ENCODE measurements at regions not wholly inside any gene's neighbourhood (a gene's known extent, or its start where the extent isn't known, plus 50 kb on each side); places are given as distances from the start of the nearest gene placed in this dataset.
"Not testable (repeated sequence)": the region's sequence is repeated elsewhere in the genome, so short reads cannot be mapped to it uniquely, and the experiment has no call there.

- Histone ChIP-seq H3K4me2 (ENCODE audit: low read depth, low read length) (peak overlapping the region; percentile 48), H3K27ac (ENCODE audit: extremely low read length, insufficient read depth, low read length) (peak overlapping the region; percentile 44), H3K9ac (ENCODE audit: insufficient read depth, low read depth, low read length) (peak overlapping the region; percentile 44; the same call in 1 of the 2 replicates), H3K4me1 (ENCODE audit: insufficient read depth, low read length) (peaks cover 69% of the 10 kb centered on the region)
- H3K9me3 ChIP-seq (ENCODE audit: low read length); H4K20me1 ChIP-seq (ENCODE audit: insufficient read depth, low read length); H3K79me2 ChIP-seq (ENCODE audit: insufficient read depth, low read length); H2AFZ ChIP-seq (ENCODE audit: low read length); CTCF ChIA-PET (ENCODE audit: low intra/inter-chr PET ratio, low total read pairs); H3K4me3 ChIP-seq (replicated peaks in 1 of 3; ENCODE audit: insufficient read depth in 1 of 3, low read depth in 2 of 3, low read length in 3 of 3); FAIRE-seq; BruUV-seq (replicated peaks); intact Hi-C loops (cut with micrococcal nuclease; ENCODE audit: unreplicated experiment); H3K27me3 ChIP-seq (ENCODE audit: control insufficient read depth in 1 of 2, insufficient read depth in 2 of 2, low read length in 2 of 2); in situ Hi-C loops (cut with HindIII; ENCODE audit: extremely low pct_ligation_motif_present, low pct_unique_long_range_greater_than_20kb); H3K36me3 ChIP-seq (replicated peaks in 1 of 2; ENCODE audit: control insufficient read depth in 1 of 2, insufficient read depth in 2 of 2, low read length in 2 of 2); POLR2A ChIA-PET; TF ChIP-seq SOX6 (IDR thresholded peaks at IDR 0.05): not testable (repeated sequence)
- 39% methylated on average over 18 of the region's 32 CpGs for WGBS (ENCODE audit: low lambda C conversion rate)
- peak; percentile 24; the same call in 2 of the 3 replicates for ATAC-seq
- peak; percentile 73 for DNase-seq (ENCODE audit: low spot score)
- TF ChIP-seq KAT8 (CRISPR knock-in tag; IDR thresholded peaks at IDR 0.05) = peak; percentile 51; the same call in 1 of the 2 replicates
- TF ChIP-seq ELF3 (CRISPR knock-in tag; IDR thresholded peaks at IDR 0.05) = peak; percentile 12; the same call in 1 of the 2 replicates
- TF ChIP-seq NCOA2 (CRISPR knock-in tag; IDR thresholded peaks at IDR 0.05) = peak; percentile 36
- TF ChIP-seq TFE3 (CRISPR knock-in tag; IDR thresholded peaks at IDR 0.05) = peak; percentile 17; the same call in 1 of the 2 replicates
- TF ChIP-seq MED1 (CRISPR knock-in tag; IDR thresholded peaks at IDR 0.05) = peak; percentile 57; the same call in 1 of the 2 replicates
- TF ChIP-seq SOX6 (CRISPR knock-in tag; IDR thresholded peaks at IDR 0.05) = peak; percentile 76
- peak; percentile 52 for TF ChIP-seq BCL6 (CRISPR knock-in tag; IDR thresholded peaks at IDR 0.05)
- peak; percentile 51 for TF ChIP-seq HDAC2 (CRISPR knock-in tag; IDR thresholded peaks at IDR 0.05)
- TF ChIP-seq ARID5B (CRISPR knock-in tag; IDR thresholded peaks at IDR 0.05) = peak; percentile 71; the same call in 1 of the 2 replicates
- peak; percentile 35; the same call in 1 of the 2 replicates for TF ChIP-seq SAP130 (CRISPR knock-in tag; IDR thresholded peaks at IDR 0.05; ENCODE audit: low read depth)
- TF ChIP-seq, protein P1, sequence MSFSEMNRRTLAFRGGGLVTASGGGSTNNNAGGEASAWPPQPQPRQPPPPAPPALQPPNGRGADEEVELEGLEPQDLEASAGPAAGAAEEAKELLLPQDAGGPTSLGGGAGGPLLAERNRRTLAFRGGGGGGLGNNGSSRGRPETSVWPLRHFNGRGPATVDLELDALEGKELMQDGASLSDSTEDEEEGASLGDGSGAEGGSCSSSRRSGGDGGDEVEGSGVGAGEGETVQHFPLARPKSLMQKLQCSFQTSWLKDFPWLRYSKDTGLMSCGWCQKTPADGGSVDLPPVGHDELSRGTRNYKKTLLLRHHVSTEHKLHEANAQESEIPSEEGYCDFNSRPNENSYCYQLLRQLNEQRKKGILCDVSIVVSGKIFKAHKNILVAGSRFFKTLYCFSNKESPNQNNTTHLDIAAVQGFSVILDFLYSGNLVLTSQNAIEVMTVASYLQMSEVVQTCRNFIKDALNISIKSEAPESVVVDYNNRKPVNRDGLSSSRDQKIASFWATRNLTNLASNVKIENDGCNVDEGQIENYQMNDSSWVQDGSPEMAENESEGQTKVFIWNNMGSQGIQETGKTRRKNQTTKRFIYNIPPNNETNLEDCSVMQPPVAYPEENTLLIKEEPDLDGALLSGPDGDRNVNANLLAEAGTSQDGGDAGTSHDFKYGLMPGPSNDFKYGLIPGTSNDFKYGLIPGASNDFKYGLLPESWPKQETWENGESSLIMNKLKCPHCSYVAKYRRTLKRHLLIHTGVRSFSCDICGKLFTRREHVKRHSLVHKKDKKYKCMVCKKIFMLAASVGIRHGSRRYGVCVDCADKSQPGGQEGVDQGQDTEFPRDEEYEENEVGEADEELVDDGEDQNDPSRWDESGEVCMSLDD (CRISPR knock-in tag; IDR thresholded peaks at IDR 0.05; ENCODE audit: borderline replicate concordance) = peak; percentile 67; the same call in 1 of the 2 replicates
- TF ChIP-seq PAXIP1 (CRISPR knock-in tag; conservative IDR thresholded peaks at IDR 0.05) = peak; percentile 61
These were observed 121.2 kb downstream of the NPIPB11 start for GRCh38 chr16:29285151-29285885.

Data from HepG2 (cell line).